AG10803 (cell line): ENCODE measurements at regions not wholly inside any gene's neighbourhood (a gene's known extent, or its start where the extent isn't known, plus 50 kb on each side); places are given as distances from the start of the nearest gene placed in this dataset.

Source experiments
- DNase-seq: peaks from one replicate; pipeline ENCODE4 v3.0.0; 2010; ENCODE audit warnings: low read depth
- H3K4me3 ChIP-seq: 2 replicates; pipeline ENCODE4 v1.5.1; 2011; ENCODE audit warnings: mild to moderate bottlenecking, low read length, control low read depth
- CTCF ChIP-seq: conservative IDR thresholded peaks from 2 replicates; pipeline ENCODE4 v1.5.1; 2011; ENCODE audit warnings: mild to moderate bottlenecking, low read length, control low read depth, inconsistent platforms

GRCh38 chr5:173667702-173668101 is 51.3 kb upstream of the BOD1 start:
- H3K4me3 ChIP-seq = no peak overlapping the region
- no peak for TF ChIP-seq CTCF
- no peak for DNase-seq

GRCh38 chr5:173668245-173668800 is 51.9 kb upstream of the BOD1 start:
- DNase-seq = no peak
- H3K4me3 ChIP-seq = no peak overlapping the region
- no peak for TF ChIP-seq CTCF

GRCh38 chr5:173668910-173669309 is 52.5 kb upstream of the BOD1 start:
- H3K4me3 ChIP-seq = no peak overlapping the region
- TF ChIP-seq CTCF = no peak
- no peak for DNase-seq

- no peak for TF ChIP-seq CTCF
- no peak for DNase-seq
- no peak overlapping the region for H3K4me3 ChIP-seq
Observed at GRCh38 chr5:173669483-173669882, 53.0 kb upstream of the BOD1 start.

GRCh38 chr5:173670130-173670651 is 53.7 kb upstream of the BOD1 start:
- H3K4me3 ChIP-seq = no peak overlapping the region
- DNase-seq = peak; percentile 54
- no peak for TF ChIP-seq CTCF

GRCh38 chr5:173670791-173671120 is 54.3 kb upstream of the BOD1 start:
- TF ChIP-seq CTCF = no peak
- no peak for DNase-seq
- H3K4me3 ChIP-seq = no peak overlapping the region

GRCh38 chr5:173671121-173671949 is 54.9 kb upstream of the BOD1 start:
- peak; percentile 26 for DNase-seq
- H3K4me3 ChIP-seq = no peak overlapping the region
- TF ChIP-seq CTCF = no peak
